ENCODE measurements at regions not wholly inside any gene's neighbourhood (a gene's known extent, or its start where the extent isn't known, plus 50 kb on each side); places are given as distances from the start of the nearest gene placed in this dataset.

DNA sequence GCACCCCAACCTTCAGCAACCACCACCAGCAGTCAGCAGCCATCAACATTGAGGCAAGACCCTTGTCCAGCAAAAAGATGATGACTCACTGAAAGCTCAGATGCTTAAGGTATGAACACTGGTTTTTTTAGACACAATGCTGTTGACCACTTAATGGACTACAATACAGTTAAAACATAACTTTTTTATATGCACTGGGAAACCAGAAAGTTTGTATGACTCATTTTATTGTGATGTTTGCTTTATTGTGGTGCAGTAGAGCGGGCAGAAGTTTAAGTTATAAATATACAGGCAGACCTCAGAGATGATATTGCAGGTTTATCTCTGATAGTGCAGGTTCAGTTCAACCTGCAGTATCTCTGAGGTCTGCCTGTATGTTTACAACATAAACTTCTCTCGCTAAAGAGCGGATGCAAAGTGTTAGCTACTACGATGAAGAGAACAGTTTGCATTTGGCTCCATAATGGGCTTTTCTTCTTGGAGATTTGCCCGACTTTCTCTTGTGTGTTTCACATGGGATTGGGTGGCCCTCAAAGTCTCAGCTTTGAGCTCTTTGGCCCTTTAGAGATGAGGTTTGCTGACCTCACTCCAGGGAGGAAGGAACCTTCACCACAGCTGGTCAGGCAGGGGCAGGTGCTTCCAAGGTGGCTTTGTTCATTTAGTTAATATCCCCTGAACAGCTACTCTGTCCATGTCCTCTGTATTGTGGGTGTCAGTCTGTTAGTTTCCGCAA, 84.4 kb upstream of the SHH start:
- TF ChIP-seq, protein P1, sequence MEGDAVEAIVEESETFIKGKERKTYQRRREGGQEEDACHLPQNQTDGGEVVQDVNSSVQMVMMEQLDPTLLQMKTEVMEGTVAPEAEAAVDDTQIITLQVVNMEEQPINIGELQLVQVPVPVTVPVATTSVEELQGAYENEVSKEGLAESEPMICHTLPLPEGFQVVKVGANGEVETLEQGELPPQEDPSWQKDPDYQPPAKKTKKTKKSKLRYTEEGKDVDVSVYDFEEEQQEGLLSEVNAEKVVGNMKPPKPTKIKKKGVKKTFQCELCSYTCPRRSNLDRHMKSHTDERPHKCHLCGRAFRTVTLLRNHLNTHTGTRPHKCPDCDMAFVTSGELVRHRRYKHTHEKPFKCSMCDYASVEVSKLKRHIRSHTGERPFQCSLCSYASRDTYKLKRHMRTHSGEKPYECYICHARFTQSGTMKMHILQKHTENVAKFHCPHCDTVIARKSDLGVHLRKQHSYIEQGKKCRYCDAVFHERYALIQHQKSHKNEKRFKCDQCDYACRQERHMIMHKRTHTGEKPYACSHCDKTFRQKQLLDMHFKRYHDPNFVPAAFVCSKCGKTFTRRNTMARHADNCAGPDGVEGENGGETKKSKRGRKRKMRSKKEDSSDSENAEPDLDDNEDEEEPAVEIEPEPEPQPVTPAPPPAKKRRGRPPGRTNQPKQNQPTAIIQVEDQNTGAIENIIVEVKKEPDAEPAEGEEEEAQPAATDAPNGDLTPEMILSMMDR (IDR thresholded peaks at IDR 0.05), result no peak
- no peak for TF ChIP-seq EZH2 (IDR thresholded peaks at IDR 0.05; ENCODE audit: borderline replicate concordance, insufficient read depth, low read depth, low read length, poor library complexity, severe bottlenecking)

Data from B cell (primary cell).